ENCODE measurements at regions not wholly inside any gene's neighbourhood (a gene's known extent, or its start where the extent isn't known, plus 50 kb on each side); places are given as distances from the start of the nearest gene placed in this dataset.
"Not testable (repeated sequence)": the region's sequence is repeated elsewhere in the genome, so short reads cannot be mapped to it uniquely, and the experiment has no call there.

GRCh38 chr12:9308745-9309144 is 100.5 kb upstream of the PZP start:
- not testable (repeated sequence) for H2AFZ ChIP-seq (ENCODE audit: low read length); H4K20me1 ChIP-seq (ENCODE audit: insufficient read depth, low read length); H3K4me3 ChIP-seq (ENCODE audit: insufficient read depth, low read length); H3K27ac ChIP-seq (ENCODE audit: low read depth, low read length); H3K9me3 ChIP-seq (ENCODE audit: low read depth, low read length); H3K4me1 ChIP-seq (ENCODE audit: insufficient read depth, low read length); DNase-seq (ENCODE audit: insufficient read length, low spot score, missing footprints); H3K36me3 ChIP-seq (ENCODE audit: insufficient read depth, low read length); H3K4me2 ChIP-seq (ENCODE audit: insufficient read depth, low read length); H3K79me2 ChIP-seq (ENCODE audit: insufficient read depth, low read length); H3K27me3 ChIP-seq (ENCODE audit: insufficient read depth, low read length)

GRCh38 chr12:9308163-9308562 is 100.0 kb upstream of the PZP start:
- H3K27me3 ChIP-seq (ENCODE audit: insufficient read depth, low read length); H3K9me3 ChIP-seq (ENCODE audit: low read depth, low read length); H3K4me2 ChIP-seq (ENCODE audit: insufficient read depth, low read length); H3K4me1 ChIP-seq (ENCODE audit: insufficient read depth, low read length); H3K36me3 ChIP-seq (ENCODE audit: insufficient read depth, low read length); DNase-seq (ENCODE audit: insufficient read length, low spot score, missing footprints); H3K27ac ChIP-seq (ENCODE audit: low read depth, low read length); H2AFZ ChIP-seq (ENCODE audit: low read length); H4K20me1 ChIP-seq (ENCODE audit: insufficient read depth, low read length); H3K4me3 ChIP-seq (ENCODE audit: insufficient read depth, low read length); H3K79me2 ChIP-seq (ENCODE audit: insufficient read depth, low read length): not testable (repeated sequence)

DNA sequence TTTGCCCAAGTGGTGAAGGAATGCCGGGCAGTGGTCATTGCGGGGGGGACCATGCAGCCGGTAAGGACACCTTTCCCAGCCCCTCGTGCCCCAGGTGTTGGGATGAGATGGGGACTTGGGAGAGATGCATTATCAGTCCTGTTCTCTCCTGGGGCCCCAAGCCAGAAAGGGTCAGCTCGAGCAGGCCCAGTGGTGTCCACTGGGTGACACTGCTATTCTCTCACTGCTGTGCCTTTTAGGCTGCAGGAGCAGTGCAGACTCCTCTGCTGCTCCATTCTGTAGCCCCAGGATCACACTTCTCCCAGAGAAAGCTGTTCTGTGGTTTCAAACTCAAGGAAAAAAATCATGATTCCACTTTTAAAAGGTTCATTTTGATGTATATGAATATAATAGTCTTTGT is 99.1 kb upstream of the PZP start:
- not testable (repeated sequence) for H2AFZ ChIP-seq (ENCODE audit: low read length); H3K36me3 ChIP-seq (ENCODE audit: insufficient read depth, low read length); H3K79me2 ChIP-seq (ENCODE audit: insufficient read depth, low read length); H3K27ac ChIP-seq (ENCODE audit: low read depth, low read length); H3K4me3 ChIP-seq (ENCODE audit: insufficient read depth, low read length); H3K4me2 ChIP-seq (ENCODE audit: insufficient read depth, low read length); H3K9me3 ChIP-seq (ENCODE audit: low read depth, low read length); DNase-seq (ENCODE audit: insufficient read length, low spot score, missing footprints); H4K20me1 ChIP-seq (ENCODE audit: insufficient read depth, low read length); H3K27me3 ChIP-seq (ENCODE audit: insufficient read depth, low read length); H3K4me1 ChIP-seq (ENCODE audit: insufficient read depth, low read length)

DNA sequence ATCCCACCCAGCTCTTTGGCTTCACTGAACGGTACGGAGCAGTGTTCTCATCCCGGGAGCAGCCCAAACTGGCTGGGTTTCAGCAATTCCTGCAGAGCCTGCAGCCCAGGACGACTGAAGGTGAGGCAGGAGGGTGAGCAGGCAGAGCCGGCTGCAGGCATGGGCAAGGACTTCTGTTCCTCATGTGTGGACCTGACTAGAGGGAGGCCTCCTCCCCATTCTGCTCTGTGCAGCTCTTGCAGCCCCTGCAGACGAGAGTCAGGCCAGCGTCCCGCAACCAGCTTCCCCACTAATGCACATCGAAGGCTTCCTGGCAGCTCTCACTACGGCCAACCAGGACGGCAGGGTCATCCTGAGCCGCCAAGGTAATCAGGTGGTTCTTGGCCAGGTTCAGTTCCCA is 97.8 kb upstream of the PZP start:
- H3K4me1 ChIP-seq (ENCODE audit: insufficient read depth, low read length); H3K27ac ChIP-seq (ENCODE audit: low read depth, low read length); H3K36me3 ChIP-seq (ENCODE audit: insufficient read depth, low read length); H3K27me3 ChIP-seq (ENCODE audit: insufficient read depth, low read length); H3K79me2 ChIP-seq (ENCODE audit: insufficient read depth, low read length); H3K9me3 ChIP-seq (ENCODE audit: low read depth, low read length); H3K4me2 ChIP-seq (ENCODE audit: insufficient read depth, low read length); H2AFZ ChIP-seq (ENCODE audit: low read length); H4K20me1 ChIP-seq (ENCODE audit: insufficient read depth, low read length); DNase-seq (ENCODE audit: insufficient read length, low spot score, missing footprints); H3K4me3 ChIP-seq (ENCODE audit: insufficient read depth, low read length): not testable (repeated sequence)

GRCh38 chr12:9304540-9304939 is 96.3 kb upstream of the PZP start:
- H3K79me2 ChIP-seq (ENCODE audit: insufficient read depth, low read length); H3K27ac ChIP-seq (ENCODE audit: low read depth, low read length): not testable (repeated sequence)

DNA sequence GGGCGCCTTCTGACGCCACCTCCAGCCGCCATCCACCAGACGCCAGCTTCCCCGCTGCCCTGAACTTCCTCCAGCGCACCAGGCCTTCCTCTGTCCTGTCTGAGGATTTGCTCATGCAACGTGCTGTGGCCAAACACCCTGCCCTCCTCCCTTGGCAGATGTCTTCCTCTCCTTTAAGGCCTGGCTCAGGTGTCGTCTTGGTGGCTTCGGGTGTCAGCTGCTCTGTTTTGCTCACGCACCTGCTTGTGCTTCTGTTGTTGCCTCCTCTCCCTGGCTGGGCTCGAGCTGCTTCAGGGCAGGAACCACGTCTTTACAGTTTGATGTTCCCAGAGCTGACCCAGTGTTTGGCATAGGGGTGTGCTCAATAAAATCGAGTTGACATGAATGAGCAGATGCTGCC is 87.7 kb upstream of the PZP start:
- H3K36me3 ChIP-seq (ENCODE audit: insufficient read depth, low read length); H3K79me2 ChIP-seq (ENCODE audit: insufficient read depth, low read length); H2AFZ ChIP-seq (ENCODE audit: low read length); H3K27me3 ChIP-seq (ENCODE audit: insufficient read depth, low read length); DNase-seq (ENCODE audit: insufficient read length, low spot score, missing footprints); H3K4me3 ChIP-seq (ENCODE audit: insufficient read depth, low read length); H4K20me1 ChIP-seq (ENCODE audit: insufficient read depth, low read length); H3K9me3 ChIP-seq (ENCODE audit: low read depth, low read length); H3K27ac ChIP-seq (ENCODE audit: low read depth, low read length); H3K4me1 ChIP-seq (ENCODE audit: insufficient read depth, low read length); H3K4me2 ChIP-seq (ENCODE audit: insufficient read depth, low read length): not testable (repeated sequence)

More at GRCh38 chr12:9304540-9304939, 96.3 kb upstream of the PZP start:
- not testable (repeated sequence) for H2AFZ ChIP-seq (ENCODE audit: low read length); H3K4me3 ChIP-seq (ENCODE audit: insufficient read depth, low read length); H3K9me3 ChIP-seq (ENCODE audit: low read depth, low read length); H4K20me1 ChIP-seq (ENCODE audit: insufficient read depth, low read length); DNase-seq (ENCODE audit: insufficient read length, low spot score, missing footprints); H3K4me1 ChIP-seq (ENCODE audit: insufficient read depth, low read length); H3K4me2 ChIP-seq (ENCODE audit: insufficient read depth, low read length); H3K27me3 ChIP-seq (ENCODE audit: insufficient read depth, low read length); H3K36me3 ChIP-seq (ENCODE audit: insufficient read depth, low read length)

GRCh38 chr12:9294072-9294620 is 86.0 kb upstream of the PZP start:
- DNase-seq (ENCODE audit: insufficient read length, low spot score, missing footprints); H3K36me3 ChIP-seq (ENCODE audit: insufficient read depth, low read length); H2AFZ ChIP-seq (ENCODE audit: low read length); H3K9me3 ChIP-seq (ENCODE audit: low read depth, low read length); H3K79me2 ChIP-seq (ENCODE audit: insufficient read depth, low read length); H3K4me3 ChIP-seq (ENCODE audit: insufficient read depth, low read length); H3K27me3 ChIP-seq (ENCODE audit: insufficient read depth, low read length); H3K27ac ChIP-seq (ENCODE audit: low read depth, low read length); H4K20me1 ChIP-seq (ENCODE audit: insufficient read depth, low read length); H3K4me1 ChIP-seq (ENCODE audit: insufficient read depth, low read length); H3K4me2 ChIP-seq (ENCODE audit: insufficient read depth, low read length): not testable (repeated sequence)

DNA sequence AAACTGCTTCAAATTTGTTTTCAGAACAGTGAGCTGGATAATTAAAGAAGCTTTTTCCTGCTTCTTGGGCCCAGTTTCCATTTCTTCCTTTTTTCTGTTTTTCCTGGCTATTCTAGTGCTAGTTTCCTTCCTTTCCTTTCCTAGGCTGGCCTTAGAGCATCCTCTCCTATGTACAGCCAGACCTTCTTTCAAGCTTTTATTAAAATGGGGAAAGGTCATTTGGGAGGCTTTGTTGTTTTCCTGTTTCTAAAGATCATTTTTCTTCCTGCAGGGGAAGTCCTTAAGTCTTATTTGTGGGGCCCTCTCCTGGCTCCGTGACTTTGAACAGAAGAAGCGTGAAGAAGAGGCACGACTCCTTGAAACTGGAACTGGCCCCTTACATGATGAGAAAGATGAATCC is 85.2 kb upstream of the PZP start:
- not testable (repeated sequence) for H3K4me2 ChIP-seq (ENCODE audit: insufficient read depth, low read length); H2AFZ ChIP-seq (ENCODE audit: low read length); H3K9me3 ChIP-seq (ENCODE audit: low read depth, low read length); H3K4me1 ChIP-seq (ENCODE audit: insufficient read depth, low read length); H3K27me3 ChIP-seq (ENCODE audit: insufficient read depth, low read length); H3K36me3 ChIP-seq (ENCODE audit: insufficient read depth, low read length); H3K79me2 ChIP-seq (ENCODE audit: insufficient read depth, low read length); H3K4me3 ChIP-seq (ENCODE audit: insufficient read depth, low read length); DNase-seq (ENCODE audit: insufficient read length, low spot score, missing footprints); H3K27ac ChIP-seq (ENCODE audit: low read depth, low read length); H4K20me1 ChIP-seq (ENCODE audit: insufficient read depth, low read length)

DNA sequence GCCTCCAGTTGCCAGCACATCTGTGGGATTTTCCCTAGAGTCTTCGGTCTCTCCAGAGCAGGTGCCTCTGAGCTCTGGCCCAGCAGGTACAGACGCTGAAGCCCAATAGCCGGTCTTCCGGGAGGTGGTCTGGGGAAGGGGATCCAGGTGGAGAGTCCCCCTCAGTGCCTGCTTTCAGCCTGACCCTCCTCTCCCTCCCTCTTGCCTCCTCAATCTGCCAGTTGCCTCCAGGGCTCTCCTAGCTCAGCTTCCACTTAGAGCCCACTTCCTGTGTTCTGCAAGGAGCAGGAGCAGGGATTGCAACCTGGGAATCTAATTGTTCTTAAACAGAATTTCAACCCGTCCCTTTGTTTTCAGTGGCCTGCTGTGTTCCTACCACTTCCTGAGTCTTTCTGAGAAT is 81.8 kb upstream of the PZP start:
- not testable (repeated sequence) for H2AFZ ChIP-seq (ENCODE audit: low read length); H3K27me3 ChIP-seq (ENCODE audit: insufficient read depth, low read length); H3K4me3 ChIP-seq (ENCODE audit: insufficient read depth, low read length); H3K4me2 ChIP-seq (ENCODE audit: insufficient read depth, low read length); H3K36me3 ChIP-seq (ENCODE audit: insufficient read depth, low read length); H3K9me3 ChIP-seq (ENCODE audit: low read depth, low read length); H3K27ac ChIP-seq (ENCODE audit: low read depth, low read length); H3K79me2 ChIP-seq (ENCODE audit: insufficient read depth, low read length); H4K20me1 ChIP-seq (ENCODE audit: insufficient read depth, low read length); H3K4me1 ChIP-seq (ENCODE audit: insufficient read depth, low read length); DNase-seq (ENCODE audit: insufficient read length, low spot score, missing footprints)

All from osteoblast (primary cell).